ENCODE measurements at regions not wholly inside any gene's neighbourhood (a gene's known extent, or its start where the extent isn't known, plus 50 kb on each side); places are given as distances from the start of the nearest gene placed in this dataset.

DNA sequence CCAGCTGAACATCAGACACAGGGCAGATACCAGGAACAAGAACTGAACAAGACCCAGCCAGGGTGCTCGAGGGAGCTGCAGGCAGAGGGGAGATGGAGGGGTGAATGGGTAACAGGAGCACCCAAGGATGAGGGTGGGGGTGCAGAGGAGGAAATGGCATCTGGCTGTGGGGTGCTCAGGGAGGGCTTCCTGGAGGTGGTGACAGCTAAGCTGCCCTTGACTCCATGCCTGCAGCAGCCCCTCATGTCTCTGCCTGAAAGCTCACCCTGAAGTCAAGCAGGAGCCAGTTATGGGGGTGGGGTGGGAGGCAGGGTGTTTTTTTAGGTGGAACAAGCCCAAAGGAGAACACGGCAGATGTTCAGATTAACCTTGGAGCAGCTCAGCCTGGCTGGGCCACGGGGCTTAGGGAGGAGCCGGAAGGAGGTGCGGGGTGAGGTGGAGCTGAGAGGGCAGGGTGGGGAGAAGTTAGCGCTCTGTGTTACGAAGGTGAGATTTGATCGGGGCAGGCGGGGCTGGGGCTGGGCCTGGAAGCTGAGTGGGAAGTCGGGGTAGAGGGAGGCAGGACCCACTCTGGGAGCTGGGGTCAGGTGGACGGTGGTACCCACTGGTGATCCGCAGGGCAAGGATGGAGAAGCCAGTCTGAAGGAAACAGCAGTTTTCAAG, 143.0 kb downstream of the ENGASE start:
- TF ChIP-seq, protein P1, sequence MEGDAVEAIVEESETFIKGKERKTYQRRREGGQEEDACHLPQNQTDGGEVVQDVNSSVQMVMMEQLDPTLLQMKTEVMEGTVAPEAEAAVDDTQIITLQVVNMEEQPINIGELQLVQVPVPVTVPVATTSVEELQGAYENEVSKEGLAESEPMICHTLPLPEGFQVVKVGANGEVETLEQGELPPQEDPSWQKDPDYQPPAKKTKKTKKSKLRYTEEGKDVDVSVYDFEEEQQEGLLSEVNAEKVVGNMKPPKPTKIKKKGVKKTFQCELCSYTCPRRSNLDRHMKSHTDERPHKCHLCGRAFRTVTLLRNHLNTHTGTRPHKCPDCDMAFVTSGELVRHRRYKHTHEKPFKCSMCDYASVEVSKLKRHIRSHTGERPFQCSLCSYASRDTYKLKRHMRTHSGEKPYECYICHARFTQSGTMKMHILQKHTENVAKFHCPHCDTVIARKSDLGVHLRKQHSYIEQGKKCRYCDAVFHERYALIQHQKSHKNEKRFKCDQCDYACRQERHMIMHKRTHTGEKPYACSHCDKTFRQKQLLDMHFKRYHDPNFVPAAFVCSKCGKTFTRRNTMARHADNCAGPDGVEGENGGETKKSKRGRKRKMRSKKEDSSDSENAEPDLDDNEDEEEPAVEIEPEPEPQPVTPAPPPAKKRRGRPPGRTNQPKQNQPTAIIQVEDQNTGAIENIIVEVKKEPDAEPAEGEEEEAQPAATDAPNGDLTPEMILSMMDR (conservative IDR thresholded peaks at IDR 0.05; ENCODE audit: low read depth, low read length) = no peak
- no peak for TF ChIP-seq EZH2 (IDR thresholded peaks at IDR 0.05; ENCODE audit: low read length, unreplicated experiment)
